HG03432 (cell line): ENCODE measurements at regions not wholly inside any gene's neighbourhood (a gene's known extent, or its start where the extent isn't known, plus 50 kb on each side); places are given as distances from the start of the nearest gene placed in this dataset.

Experiments
- ATAC-seq: cut with Tn5 transposase; IDR thresholded peaks from one replicate; pipeline ENCODE4 v1.9.1; 2021; ENCODE audit warnings: mild to moderate bottlenecking, moderate library complexity; ENCODE audit not compliant: unreplicated experiment

DNA sequence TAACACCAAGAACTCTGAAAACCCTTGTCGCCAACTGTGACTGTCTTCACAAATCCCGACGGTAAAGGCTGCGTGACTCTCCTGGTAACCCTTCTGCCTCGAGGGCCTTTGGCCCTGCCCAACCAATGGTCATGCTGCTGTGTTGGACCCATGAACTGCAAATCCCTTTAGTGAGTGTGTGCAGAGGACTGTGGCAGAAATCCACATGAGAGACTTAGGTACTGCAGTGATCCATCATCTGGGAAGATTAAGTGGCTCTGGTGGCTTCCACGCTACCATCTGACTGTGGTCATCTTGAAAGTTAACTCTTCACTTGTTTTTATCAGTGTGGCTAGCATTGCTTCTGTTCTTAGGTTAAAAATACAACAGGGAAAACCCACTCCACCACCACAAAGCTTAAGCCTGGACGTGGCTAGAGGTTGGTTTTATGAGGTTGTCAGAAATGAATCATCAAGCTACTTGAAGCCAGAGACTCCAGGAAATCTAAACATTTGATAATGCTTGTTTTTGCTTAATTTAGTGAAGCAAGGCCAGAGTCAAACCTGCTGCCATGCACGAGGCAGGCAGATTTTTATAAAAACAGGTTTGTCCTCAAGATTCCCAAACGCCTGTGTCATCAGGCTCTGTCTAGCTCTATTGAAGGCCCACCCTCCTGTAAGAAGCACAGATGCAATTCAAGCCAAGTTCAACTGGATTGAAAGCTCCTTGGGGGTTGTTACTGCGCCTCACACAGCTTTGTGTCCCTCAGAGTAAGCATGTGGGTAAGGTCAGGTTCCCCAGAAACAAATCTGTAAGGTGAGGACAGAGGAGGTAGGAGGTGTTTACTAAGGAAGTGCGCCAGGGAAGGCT, 52.7 kb upstream of the ERCC6L2 start:
- peak; percentile 92 for ATAC-seq

DNA sequence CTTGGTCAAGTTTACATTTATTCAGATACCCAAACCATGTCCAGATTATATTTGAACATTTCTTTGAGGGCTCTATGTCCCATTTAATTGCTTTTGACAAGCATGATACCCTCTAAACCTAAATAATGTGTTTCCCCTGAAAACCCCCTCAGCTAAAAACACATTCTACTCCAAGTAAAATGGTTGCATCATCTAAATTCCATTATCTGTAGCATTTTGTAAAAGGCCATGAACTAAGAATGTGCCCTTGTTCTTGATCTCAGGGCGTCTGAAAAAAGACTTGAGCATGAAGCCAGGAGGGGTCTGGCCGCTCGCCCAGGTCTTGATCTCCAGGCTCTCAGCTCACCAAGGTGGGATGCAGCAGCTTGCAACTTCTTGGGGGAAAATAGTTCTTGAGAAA, 53.5 kb upstream of the ERCC6L2 start:
- ATAC-seq, result no peak

DNA sequence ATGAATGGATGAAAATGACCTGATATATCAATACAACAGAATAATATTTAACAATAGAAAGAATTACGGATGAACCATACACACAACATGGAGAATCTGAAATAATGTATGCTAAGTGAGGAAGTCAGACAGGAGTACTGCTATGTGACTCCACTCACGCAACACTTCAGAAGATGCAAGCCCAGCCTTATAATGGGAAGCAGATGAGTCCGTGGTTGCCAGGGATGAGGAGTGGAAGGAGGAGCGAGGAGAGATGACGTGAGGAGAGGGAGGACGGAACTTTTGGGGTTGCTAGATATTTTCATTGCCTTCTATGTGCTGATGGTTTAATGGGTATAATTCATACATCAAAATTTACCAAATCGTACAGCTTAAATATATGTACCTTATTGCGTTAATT, 55.4 kb upstream of the ERCC6L2 start:
- no peak for ATAC-seq

DNA sequence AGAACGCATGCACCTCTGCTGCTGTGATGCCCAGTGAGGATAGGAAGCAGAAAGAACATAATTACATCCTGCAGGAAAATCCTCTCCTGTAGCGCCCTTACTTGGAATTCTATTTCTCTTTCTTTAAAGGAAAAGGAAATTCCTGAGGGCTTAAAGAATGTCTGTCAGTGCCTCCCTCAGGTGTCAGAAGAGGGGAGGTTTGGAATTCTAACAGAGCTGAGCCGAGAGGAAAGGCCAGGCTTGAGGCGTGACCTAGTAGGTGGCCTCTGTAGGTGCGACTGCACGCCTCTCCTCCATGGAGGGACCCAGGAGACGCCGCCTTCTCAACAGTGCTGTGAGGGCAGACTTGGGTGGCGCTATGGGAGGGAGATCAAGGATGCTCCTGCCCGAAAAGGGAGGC, 55.9 kb upstream of the ERCC6L2 start:
- ATAC-seq, result no peak

DNA sequence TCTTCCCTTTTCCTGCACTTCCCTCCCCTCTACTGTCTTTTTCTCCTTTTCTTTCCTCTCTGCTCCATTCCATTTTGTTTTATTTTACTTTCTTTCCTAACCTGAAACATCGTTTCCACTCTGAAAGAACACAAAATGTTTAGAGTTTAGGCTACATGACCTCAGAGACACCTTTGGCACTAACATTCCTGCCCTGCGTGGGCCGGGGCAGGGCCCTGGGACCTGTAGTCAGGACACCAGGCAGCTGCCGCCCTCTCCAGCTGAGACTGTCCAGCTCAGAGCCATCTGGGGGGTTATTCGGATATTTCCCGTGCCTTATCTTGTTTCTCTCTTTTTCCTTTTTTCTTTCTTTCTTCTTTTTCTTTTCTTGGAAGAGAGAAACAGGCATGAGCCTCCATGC, 58.3 kb upstream of the ERCC6L2 start:
- ATAC-seq, result no peak

DNA sequence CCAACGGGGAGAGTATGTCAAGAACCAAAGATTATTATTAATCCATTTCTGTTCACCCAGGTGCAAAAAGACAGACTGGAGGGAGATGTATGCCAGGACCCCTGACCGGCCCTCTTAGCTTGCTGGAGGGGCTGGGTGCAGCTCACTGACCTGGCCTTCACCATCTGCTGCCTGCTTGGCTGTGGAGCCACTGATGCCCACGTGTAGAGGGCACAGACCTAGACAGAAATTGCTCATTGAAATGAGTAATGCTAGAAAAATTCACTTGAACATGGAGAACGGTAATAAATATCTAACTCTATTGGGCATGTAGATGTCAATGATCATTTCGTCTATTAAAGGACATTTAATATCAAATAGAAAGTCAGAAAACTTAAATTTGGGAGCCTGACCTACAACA, 58.8 kb upstream of the ERCC6L2 start:
- ATAC-seq, result no peak

DNA sequence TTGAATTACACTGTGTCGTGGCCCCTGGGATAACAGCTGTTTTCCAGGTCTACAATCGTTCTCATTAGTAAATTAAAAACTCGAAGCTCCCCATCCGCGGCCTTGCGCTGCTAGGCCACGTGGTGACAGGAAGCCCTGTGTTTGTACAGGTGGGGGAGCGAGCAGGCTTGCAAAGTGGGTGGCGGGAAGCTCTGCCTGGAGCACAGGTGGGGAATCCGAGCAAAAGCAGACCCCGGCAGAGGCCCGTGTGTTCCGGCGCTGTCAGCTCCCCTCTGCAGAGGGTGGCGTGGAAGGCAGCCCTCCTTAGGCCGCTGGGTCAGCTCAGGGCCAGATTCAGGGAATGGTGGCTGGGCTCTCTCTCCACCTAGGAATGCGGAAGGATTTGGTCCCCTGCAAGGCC, 59.5 kb upstream of the ERCC6L2 start:
- no peak for ATAC-seq

DNA sequence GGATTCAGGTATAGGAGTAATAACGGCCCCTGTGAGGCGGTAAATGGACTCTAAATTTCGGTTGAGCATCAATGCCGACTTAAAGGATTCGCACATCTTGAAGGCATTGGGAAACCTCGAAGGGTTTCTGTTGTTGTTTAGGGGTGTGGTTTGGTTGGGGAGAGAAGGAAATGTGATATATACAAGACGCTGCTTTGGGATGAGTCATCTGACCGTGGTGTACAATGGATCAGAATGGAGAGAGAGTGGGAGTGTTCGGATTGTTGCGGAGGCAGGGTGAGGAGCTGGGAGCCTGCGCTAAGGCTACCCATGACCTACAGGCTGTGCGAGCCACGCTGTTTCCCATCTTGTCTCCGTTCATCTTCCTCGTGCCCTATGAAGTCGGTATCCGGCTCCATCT, 60.4 kb upstream of the ERCC6L2 start:
- ATAC-seq, result no peak

DNA sequence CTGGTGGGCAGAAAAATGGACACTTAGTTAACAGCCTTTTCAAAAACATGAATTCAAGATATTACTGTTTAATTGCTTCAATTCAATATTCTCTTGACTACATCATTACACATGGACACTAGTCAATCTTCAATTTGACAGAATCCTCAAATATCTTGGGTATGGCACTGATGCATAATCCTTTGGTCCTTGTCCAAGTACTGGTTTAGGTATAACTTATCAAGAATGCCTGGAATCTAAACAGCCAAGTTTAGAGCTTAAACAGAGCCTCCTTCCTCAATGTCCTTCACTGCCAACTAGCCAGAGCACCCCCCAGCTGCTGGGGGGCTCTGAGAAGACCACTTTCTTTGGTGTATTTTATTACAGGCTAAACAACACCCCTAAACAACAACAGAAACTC, 61.6 kb upstream of the ERCC6L2 start:
- no peak for ATAC-seq

DNA sequence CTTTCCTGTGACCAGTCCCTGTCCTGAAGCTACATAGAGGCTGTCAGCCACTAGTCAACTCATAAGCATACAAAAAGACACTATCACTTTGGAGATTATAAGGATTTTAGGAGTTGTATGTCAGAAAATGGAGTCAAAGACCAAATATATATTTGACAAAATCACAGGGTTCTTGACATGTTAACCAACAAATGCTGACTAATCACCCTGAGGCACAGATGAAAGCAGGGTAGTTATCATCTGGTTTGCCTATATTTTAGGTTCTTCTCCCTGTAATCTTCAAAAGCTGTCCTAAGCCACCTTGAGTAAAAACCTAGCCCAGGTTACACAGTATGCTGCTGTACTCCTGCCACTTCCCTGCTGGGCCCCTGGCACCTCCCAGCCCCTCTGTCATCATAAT, 64.7 kb upstream of the ERCC6L2 start:
- ATAC-seq, result no peak

DNA sequence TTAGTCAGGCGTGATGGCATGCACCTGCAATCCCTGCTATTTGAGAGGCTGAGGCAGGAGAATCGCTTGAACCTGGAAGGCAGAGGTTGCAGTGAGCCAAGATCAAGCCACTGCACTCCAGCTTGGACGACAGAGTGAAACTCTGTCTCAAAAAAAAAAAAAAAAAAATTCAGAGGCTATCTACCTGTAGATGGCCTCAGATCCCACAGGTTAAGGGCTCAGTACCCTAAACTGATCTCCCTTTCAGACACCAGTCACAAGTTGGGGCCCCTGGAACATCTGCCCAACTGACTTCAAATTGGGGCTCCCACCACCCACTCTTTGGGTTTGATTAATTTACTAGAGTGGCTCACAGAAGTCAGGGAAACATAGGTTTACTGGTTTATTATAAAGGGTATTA, 65.4 kb upstream of the ERCC6L2 start:
- no peak for ATAC-seq

DNA sequence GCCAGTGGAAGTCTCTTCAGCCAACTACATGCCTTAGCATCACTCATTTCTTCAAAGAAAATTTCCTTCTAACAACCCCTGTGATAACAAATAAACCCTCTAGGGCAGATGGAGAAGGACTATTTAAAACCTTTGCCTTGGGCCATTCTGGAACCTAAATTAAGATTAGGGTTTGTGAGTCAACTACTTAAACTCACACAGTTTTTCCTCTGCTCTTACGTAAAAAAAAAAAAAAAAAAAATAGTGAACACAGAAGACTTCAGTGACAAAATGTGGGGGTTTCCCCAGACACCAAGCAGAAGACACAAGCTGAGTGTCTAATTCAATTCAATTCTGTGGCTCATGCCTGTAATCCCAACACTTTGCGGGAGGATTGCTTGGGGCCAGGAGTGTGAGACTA, 65.8 kb upstream of the ERCC6L2 start:
- no peak for ATAC-seq

DNA sequence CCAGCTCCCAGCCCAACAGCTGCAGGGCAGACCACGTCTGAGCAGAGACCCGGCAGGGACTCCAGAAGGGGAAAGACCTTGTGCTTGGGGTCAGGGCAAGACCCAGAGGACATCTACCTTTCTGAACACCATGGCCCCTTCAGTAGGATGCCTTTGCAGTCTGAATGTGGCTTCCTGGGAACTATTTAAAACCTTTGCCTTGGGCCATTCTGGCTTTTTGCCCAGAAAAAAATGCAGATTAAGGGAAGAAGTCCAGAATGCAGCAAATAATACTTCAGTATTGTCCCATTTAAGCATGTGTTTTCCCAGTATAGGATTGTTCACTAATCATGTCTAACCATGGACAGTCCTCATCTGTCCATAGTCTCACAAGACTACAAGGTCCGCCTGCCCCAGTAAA, 67.5 kb upstream of the ERCC6L2 start:
- ATAC-seq, result no peak

DNA sequence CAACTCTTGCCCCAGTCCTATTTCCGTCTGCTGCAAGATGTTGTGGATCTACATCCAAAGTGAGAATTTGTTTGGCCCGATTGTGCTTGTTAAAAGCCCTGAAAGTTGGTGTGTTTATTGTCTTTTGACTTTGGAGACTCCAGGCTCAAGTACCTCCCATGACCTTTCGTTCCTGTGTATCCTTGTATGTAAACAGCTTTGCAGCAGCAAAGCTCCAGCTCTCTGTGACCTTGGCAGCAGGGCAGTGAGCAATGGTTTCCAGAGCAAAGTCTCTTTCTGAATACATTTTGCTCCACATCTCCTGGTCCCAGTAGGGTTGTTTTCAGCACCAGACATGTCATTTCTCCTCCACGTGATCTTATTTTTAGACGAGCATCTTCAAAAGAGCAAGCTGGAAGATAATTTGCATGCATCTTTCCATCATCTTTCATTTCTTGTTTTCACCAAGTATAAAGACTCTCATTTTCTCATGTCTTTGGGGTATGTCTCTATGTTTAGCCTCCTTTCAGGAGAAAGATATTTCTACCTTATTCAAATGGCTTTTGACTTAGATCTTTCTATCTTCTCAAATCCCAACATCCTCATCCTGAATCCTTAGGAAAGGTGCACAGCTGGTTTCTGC, 68.1 kb upstream of the ERCC6L2 start:
- no peak for ATAC-seq

DNA sequence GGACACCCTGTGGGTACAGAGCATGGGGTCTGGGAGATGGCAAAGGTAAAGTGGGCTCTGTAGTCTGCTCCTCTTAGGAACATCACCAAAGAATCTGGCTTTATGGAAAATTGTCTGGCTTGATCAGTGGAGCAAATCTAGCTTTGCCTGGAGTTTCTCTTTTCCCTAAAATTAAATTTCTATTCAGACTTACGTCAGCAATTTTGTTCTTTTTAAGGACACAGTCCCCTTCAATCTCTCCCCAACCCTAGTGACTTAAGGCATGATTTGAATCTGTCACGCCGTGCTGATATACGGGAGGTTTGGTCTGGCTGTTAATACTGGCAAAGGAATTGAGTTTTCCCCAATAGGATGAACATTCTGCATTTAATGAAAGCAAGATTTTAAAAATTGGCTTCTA, 72.3 kb upstream of the ERCC6L2 start:
- no peak for ATAC-seq

DNA sequence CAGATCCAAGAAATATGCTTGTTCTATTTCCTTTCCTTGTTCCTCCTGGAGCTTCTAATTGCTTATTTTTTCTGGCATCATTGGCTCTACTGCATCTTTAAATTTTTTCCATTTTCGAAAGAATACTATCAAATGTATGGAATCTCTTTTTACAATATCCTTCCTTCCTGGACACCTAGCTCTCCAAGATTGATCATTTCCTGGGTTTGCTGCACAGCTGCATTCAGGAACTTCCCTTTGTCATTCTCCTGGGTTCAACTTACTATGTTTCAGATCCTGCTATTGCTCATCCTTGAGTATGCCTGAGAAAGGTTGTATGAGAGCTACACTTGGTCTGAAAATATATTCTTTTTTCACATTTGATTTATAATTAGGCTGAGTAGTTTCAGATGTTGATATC, 73.7 kb upstream of the ERCC6L2 start:
- ATAC-seq, result no peak

DNA sequence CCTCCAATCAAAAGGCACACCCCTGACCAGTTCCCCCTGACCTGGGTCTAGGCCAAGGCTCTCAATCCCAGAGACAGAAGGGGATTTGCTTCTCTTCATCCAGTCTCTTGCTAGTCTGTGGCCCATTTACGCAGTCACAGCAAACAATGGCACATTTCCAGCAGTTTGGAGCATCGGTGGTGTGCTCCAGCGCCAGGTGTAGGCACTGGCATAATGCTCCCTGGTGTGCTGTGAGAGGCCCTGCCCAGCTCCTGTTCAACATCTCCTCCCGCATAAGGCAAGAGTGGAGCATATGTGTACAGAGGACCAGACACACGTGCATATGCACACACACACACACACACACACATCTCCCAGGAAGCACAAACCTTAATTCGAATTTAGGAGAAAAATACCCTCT, 79.5 kb upstream of the ERCC6L2 start:
- ATAC-seq, result no peak

DNA sequence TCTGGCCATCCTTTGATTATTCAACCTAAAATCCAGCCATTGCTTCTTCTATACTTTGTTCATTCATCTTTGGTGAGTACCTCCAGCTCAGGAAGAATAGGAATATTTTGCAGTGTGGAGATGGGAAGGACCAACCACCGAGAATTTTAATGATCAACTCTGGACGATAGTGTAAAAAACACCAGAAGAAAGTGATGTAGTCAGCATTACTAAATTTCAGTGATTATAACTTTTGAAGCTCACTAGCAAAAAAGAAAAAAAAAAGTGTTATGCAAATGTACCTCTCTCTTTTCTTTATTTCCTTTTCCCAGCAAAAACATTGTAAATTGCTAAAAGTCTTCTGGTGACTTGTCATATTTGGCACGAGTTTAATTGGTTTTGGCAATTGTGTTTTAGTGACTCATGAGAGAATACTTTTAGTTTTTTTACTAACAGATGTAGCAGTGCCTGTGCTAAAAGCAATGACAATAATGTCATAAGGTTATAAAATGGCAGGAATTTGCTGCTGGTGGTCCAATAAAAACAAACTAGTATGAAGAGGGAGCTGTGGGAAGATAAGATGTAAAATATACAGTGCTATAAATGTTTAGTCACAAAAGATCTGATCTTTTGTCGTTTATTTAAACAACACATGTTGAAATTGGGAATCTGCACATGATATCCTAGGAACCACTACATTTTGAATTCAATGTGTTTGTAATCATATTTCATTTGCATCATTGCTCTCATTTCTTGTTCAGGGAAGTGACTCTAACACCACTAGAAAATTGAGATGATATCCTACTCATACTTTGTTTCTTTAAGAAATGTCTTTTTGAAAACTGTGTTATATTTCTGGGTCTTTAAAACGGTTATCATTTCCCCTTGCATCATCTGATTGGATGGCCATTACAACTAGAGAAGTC, 81.3 kb upstream of the ERCC6L2 start:
- ATAC-seq, result no peak

DNA sequence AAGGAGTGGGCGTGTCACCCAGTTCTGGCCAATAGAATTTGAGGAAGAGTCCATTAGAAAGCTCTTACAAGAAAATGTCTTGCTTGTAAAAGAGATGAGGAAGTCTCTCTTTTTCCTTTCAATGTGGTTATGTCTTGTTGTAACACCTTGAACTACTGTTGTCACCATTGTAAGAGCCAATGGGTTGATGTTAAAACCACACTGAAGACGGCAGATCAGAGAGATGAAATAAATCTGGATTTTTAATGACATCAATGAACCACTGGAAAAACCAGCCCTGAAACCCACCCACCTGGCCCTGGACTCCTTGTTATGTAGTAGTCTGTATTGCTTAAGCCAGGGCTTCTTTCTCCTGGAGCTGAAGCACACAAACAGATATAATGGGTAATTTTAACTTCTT, 83.8 kb upstream of the ERCC6L2 start:
- ATAC-seq, result no peak

DNA sequence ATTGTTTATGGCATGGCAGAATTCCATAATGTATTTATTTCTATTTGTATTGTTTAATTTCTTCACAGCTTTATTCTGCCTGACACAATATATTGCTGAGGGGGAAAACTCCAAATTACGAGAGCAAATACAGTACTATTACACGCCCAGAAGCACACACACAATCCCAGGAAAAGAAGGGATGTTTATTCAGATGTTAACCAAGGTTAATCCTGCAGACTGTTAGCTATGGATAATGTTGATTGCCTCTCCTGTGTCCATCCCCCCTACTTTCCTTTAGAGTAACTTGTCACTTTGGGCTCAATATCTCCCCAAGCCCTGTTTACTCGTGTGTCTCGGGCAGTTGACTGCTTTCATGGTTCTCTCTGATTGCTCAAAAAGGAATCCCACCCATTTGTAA, 84.2 kb upstream of the ERCC6L2 start:
- ATAC-seq, result no peak

DNA sequence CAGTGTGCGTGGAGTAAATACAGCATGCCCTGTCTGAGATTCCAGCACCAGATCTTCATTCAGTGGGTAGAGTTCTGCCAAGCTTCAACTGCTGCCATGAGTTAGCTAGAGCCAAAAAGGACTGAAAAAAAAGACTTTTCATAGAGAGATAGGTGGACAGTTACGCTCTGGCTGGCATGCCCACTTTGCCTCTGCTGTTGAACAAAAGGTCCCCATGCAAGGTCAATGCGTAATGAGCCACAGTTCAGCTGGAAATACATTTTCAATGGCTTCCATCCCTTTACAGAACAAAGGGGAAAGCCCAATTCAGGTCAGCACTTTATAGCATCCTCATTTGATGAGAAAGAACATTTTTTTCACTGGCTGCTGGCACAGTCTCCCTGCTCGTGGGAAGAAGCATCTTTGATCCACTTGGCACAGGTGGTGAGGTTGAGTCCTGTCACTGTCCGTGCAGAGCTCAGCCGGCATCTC, 86.9 kb upstream of the ERCC6L2 start:
- no peak for ATAC-seq

DNA sequence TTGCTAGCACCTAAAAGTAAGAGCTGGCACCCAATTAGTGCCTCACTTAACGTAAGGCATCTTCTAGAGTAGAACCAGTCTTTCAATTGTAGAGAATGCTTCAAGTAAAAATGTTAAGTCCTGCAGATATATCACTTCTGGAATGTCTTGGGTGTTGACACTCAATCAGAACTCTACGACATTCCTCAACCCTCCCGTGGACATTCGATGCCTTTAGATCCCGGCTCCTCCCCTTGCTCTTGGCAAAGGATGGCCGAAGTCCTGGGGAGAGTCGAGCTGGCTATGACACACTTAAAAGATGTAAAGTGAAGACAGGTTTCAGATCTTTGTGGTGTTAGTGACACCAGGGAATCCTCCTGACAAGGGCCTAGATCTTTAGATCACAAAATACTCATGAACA, 87.5 kb upstream of the ERCC6L2 start:
- no peak for ATAC-seq
